GM23338 (cell line): ENCODE measurements at regions not wholly inside any gene's neighbourhood (a gene's known extent, or its start where the extent isn't known, plus 50 kb on each side); places are given as distances from the start of the nearest gene placed in this dataset.

Experiments
- CREB1 ChIP-seq: fragments of 250-450 bp; sonication (Bioruptor Pico); IDR thresholded peaks from 2 replicates; pipeline ENCODE4 v1.5.0; 2020; ENCODE audit warnings: low read depth, mild to moderate bottlenecking, moderate library complexity
- CTCF ChIP-seq, 2 experiments: fragments of 200-600 bp in 1 of 2; sonication (generic) in 1 of 2; conservative IDR thresholded peaks; 2 replicates each; pipeline versions ENCODE4 v1.5.1 to v1.6.1; 2016 to 2017; ENCODE audit warnings: antibody characterized with exemption in 2 of 2, low read depth in 2 of 2, mild to moderate bottlenecking in 2 of 2, moderate library complexity in 1 of 2
- ETS1 ChIP-seq: IDR thresholded peaks from 2 replicates; pipeline ENCODE4 v1.6.1; 2016; ENCODE audit warnings: antibody characterized with exemption
- EZH2 ChIP-seq: fragments of 200-600 bp; sonication (generic); IDR thresholded peaks from one replicate; pipeline ENCODE4 v1.8.0; 2017; ENCODE audit warnings: antibody characterized with exemption, mild to moderate bottlenecking, low read depth; ENCODE audit not compliant: unreplicated experiment
- EZH2phosphoT487 ChIP-seq: fragments of 200-600 bp; sonication (generic); IDR thresholded peaks from one replicate; pipeline ENCODE4 v1.8.1; 2018; ENCODE audit warnings: antibody characterized with exemption; ENCODE audit not compliant: unreplicated experiment
- POLR2AphosphoS5 ChIP-seq: IDR thresholded peaks from 2 replicates; pipeline ENCODE4 v1.6.1; 2016; ENCODE audit warnings: antibody characterized with exemption, low read depth
- REST ChIP-seq: IDR thresholded peaks from one replicate; pipeline ENCODE4 v1.6.1; 2018; ENCODE audit warnings: antibody characterized with exemption; ENCODE audit not compliant: unreplicated experiment
- ZNF114 ChIP-seq: fragments of 250-450 bp; sonication (Bioruptor Pico); IDR thresholded peaks from 2 replicates; pipeline ENCODE4 v1.5.0; 2020; ENCODE audit warnings: mild to moderate bottlenecking, moderate library complexity

- no peak for TF ChIP-seq EZH2
- TF ChIP-seq REST, result no peak
- no peak for TF ChIP-seq CTCF (conservative IDR thresholded peaks at IDR 0.05; ENCODE audit: low read depth in 2 of 2)
- TF ChIP-seq EZH2phosphoT487, result no peak
- no peak for TF ChIP-seq POLR2AphosphoS5
- TF ChIP-seq CREB1 (CRISPR knock-in tag), result no peak
- no peak for TF ChIP-seq ETS1
- TF ChIP-seq ZNF114 (CRISPR knock-in tag), result no peak
Observed at GRCh38 chr2:223324402-223324801, 272.4 kb downstream of the KCNE4 start.
